CD4-positive, alpha-beta T cell (primary cell): ENCODE measurements at regions not wholly inside any gene's neighbourhood (a gene's known extent, or its start where the extent isn't known, plus 50 kb on each side); places are given as distances from the start of the nearest gene placed in this dataset.

ENCODE experiments used
- ATAC-seq: fragments of 200-7000 bp; cut with Tn5 transposase; one replicate; pipeline ENCODE4 v1.10.0; 2022; ENCODE audit warnings: mild to moderate bottlenecking; ENCODE audit not compliant: poor library complexity
- CTCF ChIA-PET: fragments of 350-600 bp; sonication (Branson Sonifier 250); formaldehyde crosslinking; loops from one replicate; lab custom pipeline; 2021; ENCODE audit warnings: antibody characterized with exemption, inconsistent platforms; lab: Charles Lee
- POLR2A ChIA-PET: fragments of 350-600 bp; sonication (Branson Sonifier 250); formaldehyde crosslinking; loops from one replicate; lab custom pipeline; 2021; ENCODE audit warnings: antibody characterized with exemption, inconsistent platforms; lab: Charles Lee
- DNase-seq, 14 experiments: peaks; one replicate each; pipeline ENCODE4 v3.0.0-alpha.2; 2013 to 2020; ENCODE audit warnings: mixed read lengths in 2 of 14
- H3K27ac ChIP-seq, 2 donors: one replicate each; pipeline versions ENCODE4 v1.5.1 to v1.7.0; 2013; ENCODE audit warnings: low read length in 2 of 2, low read depth in 1 of 2, mild to moderate bottlenecking in 1 of 2
- H3K27me3 ChIP-seq, 2 experiments: 1 replicate in 1 of 2; 2 replicates in 1 of 2; pipeline versions ENCODE4 v1.6.1 to v1.7.0; 2013; ENCODE audit warnings: low read length in 2 of 2, control low read depth in 1 of 2, mild to moderate bottlenecking in 1 of 2, moderate library complexity in 1 of 2; ENCODE audit not compliant: insufficient read depth in 2 of 2, control insufficient read depth in 1 of 2
- H3K36me3 ChIP-seq: one replicate; pipeline ENCODE4 v1.6.1; 2013; ENCODE audit warnings: low read length, control low read depth; ENCODE audit not compliant: insufficient read depth
- H3K4me1 ChIP-seq: one replicate; pipeline ENCODE4 v1.6.1; 2013; ENCODE audit warnings: low read length, control low read depth; ENCODE audit not compliant: insufficient read depth
- H3K4me3 ChIP-seq: one replicate; pipeline ENCODE4 v1.5.1; 2013; ENCODE audit warnings: mild to moderate bottlenecking, low read length, moderate library complexity
- H3K9me3 ChIP-seq, 2 experiments: 1 replicate in 1 of 2; 2 replicates in 1 of 2; pipeline versions ENCODE4 v1.6.1 to v1.7.0; 2013; ENCODE audit warnings: low read length in 2 of 2, mild to moderate bottlenecking in 2 of 2, control low read depth in 1 of 2, moderate library complexity in 1 of 2; ENCODE audit not compliant: control insufficient read depth in 1 of 2, insufficient read depth in 1 of 2
- H3K27ac Mint-ChIP-seq: one replicate; pipeline ENCODE4 v1.8.0; 2020; ENCODE audit warnings: mixed read lengths
- H3K27me3 Mint-ChIP-seq: one replicate; pipeline ENCODE4 v1.8.0; 2021; ENCODE audit warnings: mixed read lengths
- H3K36me3 Mint-ChIP-seq: one replicate; pipeline ENCODE4 v1.8.0; 2021; ENCODE audit warnings: low read depth, mixed read lengths
- H3K4me1 Mint-ChIP-seq: one replicate; pipeline ENCODE4 v1.8.0; 2021; ENCODE audit warnings: low read depth, mixed read lengths
- H3K4me3 Mint-ChIP-seq: one replicate; pipeline ENCODE4 v1.8.0; 2020; ENCODE audit warnings: mild to moderate bottlenecking, mixed read lengths
- H3K9me3 Mint-ChIP-seq: one replicate; pipeline ENCODE4 v1.8.0; 2020; ENCODE audit warnings: mixed read lengths
- CTCF ChIP-seq: fragments of 200-600 bp; IDR thresholded peaks from one replicate; pipeline ENCODE4 v1.8.0; 2022; ENCODE audit warnings: antibody characterized with exemption, mild to moderate bottlenecking
- intact Hi-C, 2 experiments: fragments of 100-400 bp; cut with DNase I in 1 of 2; cut with micrococcal nuclease in 1 of 2; formaldehyde crosslinking; loops; one replicate each; pipeline versions ENCODE4 v1.15.1 to v1.9.0; 2023 to 2025; cut with DNase I, micrococcal nuclease

- Histone ChIP-seq H3K4me1 (no peaks in the 10 kb centered on the region), H3K27me3 (no peaks in the 10 kb centered on the region), H3K27ac (no peak overlapping the region), H3K9me3 (no peaks in the 10 kb centered on the region), H3K36me3 (no peaks in the 10 kb centered on the region), H3K4me3 (no peak overlapping the region)
- no peak for TF ChIP-seq CTCF
- ChIA-PET CTCF (no interaction called here), POLR2A (no interaction called here)
- ATAC-seq (no peak), DNase-seq (no peak)
- no peaks in the 10 kb centered on the region for H3K4me1 Mint-ChIP-seq
- intact Hi-C loops: no loop called here
- no peak overlapping the region for H3K27ac Mint-ChIP-seq
- H3K27me3 Mint-ChIP-seq: no peaks in the 10 kb centered on the region
- no peaks in the 10 kb centered on the region for H3K36me3 Mint-ChIP-seq
- no peak overlapping the region for H3K4me3 Mint-ChIP-seq
- H3K9me3 Mint-ChIP-seq: peaks cover 15% of the 10 kb centered on the region
Observed at GRCh38 chr11:37724315-37724714, 1126.3 kb upstream of the RAG2 start.

GRCh38 chr11:37721485-37721884 lies 1123.4 kb upstream of the RAG2 start:
- H3K27me3 Mint-ChIP-seq: no peaks in the 10 kb centered on the region
- Histone ChIP-seq H3K4me1 (no peaks in the 10 kb centered on the region), H3K9me3 (no peaks in the 10 kb centered on the region), H3K4me3 (no peak overlapping the region), H3K27ac (no peak overlapping the region), H3K27me3 (no peaks in the 10 kb centered on the region), H3K36me3 (no peaks in the 10 kb centered on the region)
- no peak for ATAC-seq
- H3K36me3 Mint-ChIP-seq: no peaks in the 10 kb centered on the region
- intact Hi-C loops: no loop called here
- CTCF ChIA-PET: no interaction called here
- no peak for TF ChIP-seq CTCF
- H3K27ac Mint-ChIP-seq: no peak overlapping the region
- H3K9me3 Mint-ChIP-seq: peaks cover 20% of the 10 kb centered on the region
- H3K4me3 Mint-ChIP-seq: no peak overlapping the region
- POLR2A ChIA-PET: no interaction called here
- no peak for DNase-seq
- H3K4me1 Mint-ChIP-seq: no peaks in the 10 kb centered on the region

GRCh38 chr11:37718431-37718999 lies 1120.5 kb upstream of the RAG2 start:
- ChIA-PET POLR2A (no interaction called here), CTCF (no interaction called here)
- no peak for DNase-seq
- Mint-ChIP-seq H3K4me1 (no peaks in the 10 kb centered on the region), H3K9me3 (peaks cover 16% of the 10 kb centered on the region), H3K36me3 (no peaks in the 10 kb centered on the region), H3K27me3 (no peaks in the 10 kb centered on the region), H3K27ac (no peak overlapping the region), H3K4me3 (no peak overlapping the region)
- intact Hi-C loops: no loop called here
- H3K9me3 ChIP-seq: no peaks in the 10 kb centered on the region
- H3K4me3 ChIP-seq: no peak overlapping the region
- H3K27me3 ChIP-seq: no peaks in the 10 kb centered on the region
- no peaks in the 10 kb centered on the region for H3K36me3 ChIP-seq
- H3K4me1 ChIP-seq: no peaks in the 10 kb centered on the region
- no peak for ATAC-seq
- TF ChIP-seq CTCF: no peak
- no peak overlapping the region for H3K27ac ChIP-seq
